Ectodermal cell (in vitro differentiated cells): ENCODE measurements at regions not wholly inside any gene's neighbourhood (a gene's known extent, or its start where the extent isn't known, plus 50 kb on each side); places are given as distances from the start of the nearest gene placed in this dataset.

Experiments used
- H3K27ac ChIP-seq: 2 replicates; pipeline ENCODE4 v1.7.0; 2013; ENCODE audit warnings: mild to moderate bottlenecking, low read depth, low read length; ENCODE audit not compliant: insufficient read depth, poor library complexity, severe bottlenecking
- H3K27me3 ChIP-seq: 2 replicates; pipeline ENCODE4 v1.7.0; 2013; ENCODE audit warnings: mild to moderate bottlenecking, low read length; ENCODE audit not compliant: insufficient read depth, control insufficient read depth, poor library complexity, severe bottlenecking
- H3K36me3 ChIP-seq: one replicate; pipeline ENCODE4 v1.7.0; 2013; ENCODE audit warnings: low read length; ENCODE audit not compliant: control insufficient read depth, insufficient read depth
- H3K4me1 ChIP-seq: one replicate; pipeline ENCODE4 v1.7.0; 2013; ENCODE audit warnings: low read length; ENCODE audit not compliant: control insufficient read depth, insufficient read depth
- H3K4me3 ChIP-seq: 2 replicates; pipeline ENCODE4 v1.7.0; 2013; ENCODE audit warnings: low read depth, low read length, control low read depth; ENCODE audit not compliant: insufficient read depth
- H3K9me3 ChIP-seq: 2 replicates; pipeline ENCODE4 v1.7.0; 2013; ENCODE audit warnings: mild to moderate bottlenecking, low read length, moderate library complexity; ENCODE audit not compliant: control insufficient read depth
- WGBS, 2 experiments: methylation state at CpG; one replicate each; pipeline ENCODE4 v1.1.7; 2013; ENCODE audit warnings: missing lambda C conversion rate in 2 of 2; 5-methylcytosine and 5-hydroxymethylcytosine counted together

DNA sequence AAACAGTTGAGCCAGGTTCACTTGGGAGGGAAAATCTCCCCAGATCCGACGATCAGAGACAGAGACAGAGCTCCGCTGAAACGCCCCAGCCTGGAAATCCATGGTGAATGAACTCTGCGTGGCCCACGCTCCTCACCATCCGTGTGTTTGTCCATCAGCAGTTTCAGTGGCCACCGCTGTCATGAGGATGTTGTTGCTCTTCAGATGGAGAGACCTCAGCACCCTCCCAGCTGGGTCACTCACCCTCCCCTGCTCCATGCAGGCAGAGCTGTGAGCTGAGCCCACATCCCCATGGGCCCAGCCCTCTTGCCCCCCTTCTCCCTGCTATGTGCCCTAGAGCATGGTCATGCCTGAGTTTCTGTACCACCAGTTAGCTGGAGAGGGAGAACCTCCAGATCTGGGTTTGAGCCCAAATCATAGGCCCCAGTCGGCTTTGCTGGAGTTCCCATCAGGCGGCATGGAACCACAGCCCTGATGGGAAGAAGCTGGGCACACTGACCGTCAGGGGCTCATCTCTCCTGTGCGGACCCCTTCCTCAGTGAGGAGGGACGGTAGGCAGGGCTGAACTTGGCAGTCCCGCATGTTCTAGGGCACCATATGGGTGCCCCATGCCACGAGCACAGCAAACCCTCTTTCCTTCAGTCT, 154.4 kb upstream of the COL5A1 start:
- no peaks in the 10 kb centered on the region for H3K4me1 ChIP-seq
- no peak overlapping the region for H3K4me3 ChIP-seq
- no peaks in the 10 kb centered on the region for H3K36me3 ChIP-seq
- H3K9me3 ChIP-seq = no peaks in the 10 kb centered on the region
- H3K27me3 ChIP-seq = no peaks in the 10 kb centered on the region
- no peak overlapping the region for H3K27ac ChIP-seq
- 94 to 95% methylated on average over 15 of the region's 15 CpGs for WGBS, 2 experiments

GRCh38 chr9:134488331-134489280, 153.0 kb upstream of the COL5A1 start:
- 76 to 77% methylated on average over 32 of the region's 32 CpGs for WGBS, 2 experiments
- no peak overlapping the region for H3K4me3 ChIP-seq
- H3K27ac ChIP-seq = no peak overlapping the region
- H3K4me1 ChIP-seq = peaks cover 11% of the 10 kb centered on the region
- H3K9me3 ChIP-seq = no peaks in the 10 kb centered on the region
- H3K36me3 ChIP-seq = no peaks in the 10 kb centered on the region
- no peaks in the 10 kb centered on the region for H3K27me3 ChIP-seq

- Histone ChIP-seq H3K4me1 (peaks cover 11% of the 10 kb centered on the region), H3K4me3 (no peak overlapping the region), H3K9me3 (no peaks in the 10 kb centered on the region), H3K36me3 (no peaks in the 10 kb centered on the region), H3K27ac (no peak overlapping the region), H3K27me3 (no peaks in the 10 kb centered on the region)
- WGBS, 2 experiments = 95 to 97% methylated on average over 13 of the region's 13 CpGs
Measured at GRCh38 chr9:134489621-134490408, 151.8 kb upstream of the COL5A1 start.

- Histone ChIP-seq H3K4me1 (peaks cover 11% of the 10 kb centered on the region), H3K27me3 (no peaks in the 10 kb centered on the region), H3K27ac (no peak overlapping the region), H3K9me3 (no peaks in the 10 kb centered on the region), H3K4me3 (no peak overlapping the region), H3K36me3 (no peaks in the 10 kb centered on the region)
- WGBS, 2 experiments = 95% methylated on average over 9 of the region's 9 CpGs
Measured at GRCh38 chr9:134490446-134490845, 151.2 kb upstream of the COL5A1 start.

GRCh38 chr9:134491196-134491835, 150.3 kb upstream of the COL5A1 start:
- Histone ChIP-seq H3K4me3 (no peak overlapping the region), H3K36me3 (no peaks in the 10 kb centered on the region), H3K27ac (no peak overlapping the region), H3K4me1 (peaks cover 11% of the 10 kb centered on the region), H3K9me3 (no peaks in the 10 kb centered on the region), H3K27me3 (no peaks in the 10 kb centered on the region)
- WGBS, 2 experiments = 94 to 96% methylated on average over 21 of the region's 21 CpGs

- Histone ChIP-seq H3K36me3 (no peaks in the 10 kb centered on the region), H3K4me3 (no peak overlapping the region), H3K9me3 (no peaks in the 10 kb centered on the region), H3K4me1 (peaks cover 11% of the 10 kb centered on the region), H3K27ac (no peak overlapping the region), H3K27me3 (no peaks in the 10 kb centered on the region)
- 92 to 95% methylated on average over 11 of the region's 11 CpGs for WGBS, 2 experiments
Measured at GRCh38 chr9:134491856-134492255, 149.7 kb upstream of the COL5A1 start.

DNA sequence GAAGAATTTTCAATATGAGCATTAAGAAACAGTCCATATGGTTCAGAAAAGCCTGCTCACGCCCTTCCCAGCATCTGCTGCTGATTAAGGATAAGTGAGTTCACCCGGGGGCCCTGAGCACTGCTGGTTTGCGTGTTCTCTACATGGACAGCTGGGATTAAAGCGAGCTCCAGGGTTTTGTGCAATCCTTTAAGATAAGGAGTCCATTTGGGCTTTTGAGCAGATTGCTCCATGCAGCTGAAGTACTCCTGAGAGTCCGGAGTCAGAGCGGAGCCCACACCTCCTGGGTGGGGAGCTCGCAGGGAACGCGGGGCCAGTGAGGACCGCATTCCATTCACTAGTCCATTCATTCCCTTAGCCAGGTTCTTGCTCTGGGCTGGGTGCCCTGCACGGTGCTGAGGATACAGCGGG, 149.3 kb upstream of the COL5A1 start:
- H3K4me3 ChIP-seq = no peak overlapping the region
- H3K4me1 ChIP-seq = peaks cover 11% of the 10 kb centered on the region
- 87% methylated on average over 12 of the region's 12 CpGs for WGBS, 2 experiments
- no peaks in the 10 kb centered on the region for H3K27me3 ChIP-seq
- no peaks in the 10 kb centered on the region for H3K36me3 ChIP-seq
- no peak overlapping the region for H3K27ac ChIP-seq
- H3K9me3 ChIP-seq = no peaks in the 10 kb centered on the region

GRCh38 chr9:134492721-134493460, 148.7 kb upstream of the COL5A1 start:
- Histone ChIP-seq H3K4me3 (no peak overlapping the region), H3K9me3 (no peaks in the 10 kb centered on the region), H3K27ac (no peak overlapping the region), H3K36me3 (no peaks in the 10 kb centered on the region), H3K4me1 (peaks cover 11% of the 10 kb centered on the region), H3K27me3 (no peaks in the 10 kb centered on the region)
- 55 to 61% methylated on average over 21 of the region's 21 CpGs for WGBS, 2 experiments

DNA sequence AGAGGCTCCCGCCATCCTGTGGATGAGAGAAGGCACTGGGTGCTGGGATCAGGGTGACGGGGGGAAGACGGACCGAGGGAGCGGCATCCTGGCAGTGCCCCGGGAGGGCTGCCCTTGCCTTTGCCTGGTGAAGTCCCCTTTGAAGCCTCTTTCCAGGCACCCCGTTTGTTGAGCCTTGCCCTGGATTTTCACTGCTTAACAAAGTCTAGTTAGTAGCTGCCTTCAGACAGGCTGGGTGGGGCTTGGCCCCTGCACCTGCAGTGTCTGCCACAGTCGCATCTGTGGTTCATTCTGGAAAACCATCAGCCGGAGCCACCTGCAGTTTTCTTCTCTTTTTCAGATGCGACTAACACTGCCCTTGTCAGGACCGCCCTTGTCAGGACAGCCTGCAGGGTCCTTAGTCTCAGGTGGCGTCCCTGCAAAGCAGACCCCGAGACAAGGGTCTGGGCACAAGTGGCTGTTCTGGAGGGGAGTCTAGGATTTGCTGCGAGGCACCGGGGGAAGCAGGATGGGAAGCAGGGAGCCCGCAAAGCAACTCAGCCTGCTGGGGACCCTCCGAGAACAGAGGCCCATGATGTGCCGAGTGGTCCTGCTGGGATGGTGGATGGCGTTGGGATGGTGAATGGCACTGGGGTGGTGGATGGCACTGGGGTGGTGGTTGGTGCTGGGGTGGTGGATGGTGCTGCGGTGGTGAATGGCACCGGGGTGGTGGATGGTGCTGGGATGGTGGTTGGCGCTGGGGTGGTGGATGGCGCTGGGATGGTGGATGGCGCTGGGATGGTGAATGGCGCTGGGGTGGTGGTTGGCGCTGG, 147.9 kb upstream of the COL5A1 start:
- WGBS, 2 experiments = 92 to 93% methylated on average over 26 of the region's 26 CpGs

More for the DNA sequence above, 147.9 kb upstream of the COL5A1 start:
- H3K27me3 ChIP-seq = no peaks in the 10 kb centered on the region
- no peaks in the 10 kb centered on the region for H3K36me3 ChIP-seq
- H3K27ac ChIP-seq = no peak overlapping the region
- peaks cover 11% of the 10 kb centered on the region for H3K4me1 ChIP-seq
- H3K4me3 ChIP-seq = no peak overlapping the region
- H3K9me3 ChIP-seq = no peaks in the 10 kb centered on the region
